Stimulated activated CD4-positive, alpha-beta T cell treated with anti-CD3 and anti-CD28 coated beads, Interleukin-2, amount 100 ng/mL, for 4 hours (primary cell): ENCODE measurements at regions not wholly inside any gene's neighbourhood (a gene's known extent, or its start where the extent isn't known, plus 50 kb on each side); places are given as distances from the start of the nearest gene placed in this dataset.

ENCODE experiments used
- DNase-seq: peaks from one replicate; pipeline ENCODE4 v3.0.0-alpha.2; 2020; ENCODE audit warnings: low read depth

- no peak for DNase-seq
These were observed 293.5 kb downstream of the UTRN start for GRCh38 chr6:144578385-144579350.

GRCh38 chr6:144580039-144580438, 294.9 kb downstream of the UTRN start:
- DNase-seq, result no peak

- no peak for DNase-seq
These were observed 295.6 kb downstream of the UTRN start for GRCh38 chr6:144580771-144581170.

- DNase-seq, result no peak
These were observed 296.8 kb downstream of the UTRN start for GRCh38 chr6:144581812-144582537.

- DNase-seq, result no peak
These were observed 297.9 kb downstream of the UTRN start for GRCh38 chr6:144582939-144583613.

GRCh38 chr6:144583614-144583954, 298.4 kb downstream of the UTRN start:
- DNase-seq, result no peak

GRCh38 chr6:144585217-144585814, 300.2 kb downstream of the UTRN start:
- no peak for DNase-seq

GRCh38 chr6:144586986-144587385, 301.9 kb downstream of the UTRN start:
- DNase-seq, result no peak

GRCh38 chr6:144588697-144589325, 303.7 kb downstream of the UTRN start:
- no peak for DNase-seq

- DNase-seq, result no peak
These were observed 305.4 kb downstream of the UTRN start for GRCh38 chr6:144590532-144590931.

- no peak for DNase-seq
These were observed 308.3 kb downstream of the UTRN start for GRCh38 chr6:144593392-144593791.

- no peak for DNase-seq
These were observed 309.4 kb downstream of the UTRN start for GRCh38 chr6:144594585-144594984.

- DNase-seq, result no peak
These were observed 310.1 kb downstream of the UTRN start for GRCh38 chr6:144595266-144595665.

GRCh38 chr6:144597511-144597910, 312.4 kb downstream of the UTRN start:
- DNase-seq, result no peak

GRCh38 chr6:144599615-144600014, 314.5 kb downstream of the UTRN start:
- DNase-seq, result no peak

GRCh38 chr6:144601221-144601620, 316.1 kb downstream of the UTRN start:
- no peak for DNase-seq

GRCh38 chr6:144602523-144603180, 317.5 kb downstream of the UTRN start:
- DNase-seq, result no peak

GRCh38 chr6:144606083-144606482, 320.9 kb downstream of the UTRN start:
- DNase-seq, result no peak

- DNase-seq, result no peak
These were observed 323.0 kb downstream of the UTRN start for GRCh38 chr6:144607998-144608735.

- DNase-seq, result no peak
These were observed 327.7 kb downstream of the UTRN start for GRCh38 chr6:144612811-144613210.

GRCh38 chr6:144613859-144614258, 328.7 kb downstream of the UTRN start:
- DNase-seq, result no peak
